Natural killer cell (primary cell): ENCODE measurements at regions not wholly inside any gene's neighbourhood (a gene's known extent, or its start where the extent isn't known, plus 50 kb on each side); places are given as distances from the start of the nearest gene placed in this dataset.

ENCODE experiments used
- ATAC-seq, 3 donors: fragments of 150-1000 bp in 2 of 3; fragments of 200-7000 bp in 1 of 3; cut with Tn5 transposase; 1 replicate in 1 of 3; 2 replicates in 2 of 3; pipeline ENCODE4 v1.10.0; 2021; ENCODE audit warnings: mild to moderate bottlenecking in 2 of 3, moderate library complexity in 2 of 3
- DNase-seq, 2 donors: peaks; one replicate each; pipeline versions ENCODE4 v3.0.0 to v3.0.0-alpha.2; 2013 to 2021; ENCODE audit warnings: mixed read lengths in 1 of 2
- H3K27ac ChIP-seq: one replicate; pipeline ENCODE4 v1.5.1; 2013; ENCODE audit warnings: mild to moderate bottlenecking, low read length
- H3K27me3 ChIP-seq: one replicate; pipeline ENCODE4 v1.6.1; 2013; ENCODE audit warnings: low read length; ENCODE audit not compliant: control insufficient read depth, insufficient read depth
- H3K36me3 ChIP-seq: one replicate; pipeline ENCODE4 v1.6.1; 2013; ENCODE audit warnings: low read length; ENCODE audit not compliant: control insufficient read depth, insufficient read depth
- H3K4me1 ChIP-seq: one replicate; pipeline ENCODE4 v1.6.1; 2013; ENCODE audit warnings: low read length; ENCODE audit not compliant: control insufficient read depth, insufficient read depth
- H3K4me3 ChIP-seq: one replicate; pipeline ENCODE4 v1.5.1; 2013; ENCODE audit warnings: low read length
- H3K9me3 ChIP-seq: one replicate; pipeline ENCODE4 v1.6.1; 2013; ENCODE audit warnings: low read length; ENCODE audit not compliant: control insufficient read depth, insufficient read depth
- H3K27ac Mint-ChIP-seq, 2 donors: one replicate each; pipeline ENCODE4 v1.8.0; 2022; ENCODE audit warnings: mild to moderate bottlenecking in 2 of 2, mixed read lengths in 2 of 2, moderate library complexity in 1 of 2
- H3K27me3 Mint-ChIP-seq, 2 donors: one replicate each; pipeline ENCODE4 v1.8.0; 2022; ENCODE audit warnings: low read depth in 2 of 2, mixed read lengths in 2 of 2
- H3K36me3 Mint-ChIP-seq: one replicate; pipeline ENCODE4 v1.8.0; 2022; ENCODE audit warnings: mixed read lengths
- H3K4me1 Mint-ChIP-seq, 2 donors: one replicate each; pipeline ENCODE4 v1.8.0; 2022; ENCODE audit warnings: mixed read lengths in 2 of 2
- H3K4me3 Mint-ChIP-seq: one replicate; pipeline ENCODE4 v1.8.0; 2022; ENCODE audit warnings: mild to moderate bottlenecking, moderate library complexity, mixed read lengths
- H3K9me3 Mint-ChIP-seq, 2 donors: one replicate each; pipeline ENCODE4 v1.8.0; 2022; ENCODE audit warnings: mixed read lengths in 2 of 2
- WGBS: methylation state at CpG from one replicate; pipeline ENCODE4 v1.1.7; 2013; ENCODE audit warnings: missing lambda C conversion rate; ENCODE audit not compliant: insufficient coverage; 5-methylcytosine and 5-hydroxymethylcytosine counted together
- intact Hi-C: fragments of 100-400 bp; cut with micrococcal nuclease; formaldehyde crosslinking; loops from one replicate; pipeline ENCODE4 v1.14.2; 2022
- TF ChIP-seq, protein P1 (sequence below): fragments of 200-600 bp; IDR thresholded peaks from one replicate; pipeline ENCODE4 v1.8.0; 2022; ENCODE audit warnings: antibody characterized with exemption

DNA sequence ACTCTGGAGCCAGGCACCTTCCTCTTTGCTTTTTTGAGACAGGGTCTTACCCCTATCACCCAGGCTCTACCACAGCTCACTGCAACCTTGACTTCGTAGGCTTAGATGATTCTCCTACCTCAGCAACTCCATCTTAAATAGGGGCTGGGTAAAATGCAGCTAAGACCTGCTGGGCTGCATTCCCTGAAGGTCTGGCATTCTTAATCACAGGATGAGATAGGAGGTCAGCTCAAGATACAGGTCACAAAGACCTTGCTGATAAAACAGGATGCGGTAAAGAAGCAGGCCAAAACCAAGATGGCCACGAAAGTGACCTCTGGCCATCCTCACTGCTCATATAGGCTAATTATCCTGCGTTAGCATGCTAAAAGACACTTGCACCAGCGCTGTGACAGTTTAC, 770.8 kb upstream of the PRKX start:
- Mint-ChIP-seq H3K9me3 (peaks cover 9 to 11% of the 10 kb centered on the region in 2 donors), H3K4me3 (no peak overlapping the region), H3K4me1 (no peaks in the 10 kb centered on the region), H3K27me3 (no peaks in the 10 kb centered on the region), H3K36me3 (no peaks in the 10 kb centered on the region), H3K27ac (no peak overlapping the region)
- H3K36me3 ChIP-seq: no peaks in the 10 kb centered on the region
- no peaks in the 10 kb centered on the region for H3K4me1 ChIP-seq
- TF ChIP-seq, protein P1, sequence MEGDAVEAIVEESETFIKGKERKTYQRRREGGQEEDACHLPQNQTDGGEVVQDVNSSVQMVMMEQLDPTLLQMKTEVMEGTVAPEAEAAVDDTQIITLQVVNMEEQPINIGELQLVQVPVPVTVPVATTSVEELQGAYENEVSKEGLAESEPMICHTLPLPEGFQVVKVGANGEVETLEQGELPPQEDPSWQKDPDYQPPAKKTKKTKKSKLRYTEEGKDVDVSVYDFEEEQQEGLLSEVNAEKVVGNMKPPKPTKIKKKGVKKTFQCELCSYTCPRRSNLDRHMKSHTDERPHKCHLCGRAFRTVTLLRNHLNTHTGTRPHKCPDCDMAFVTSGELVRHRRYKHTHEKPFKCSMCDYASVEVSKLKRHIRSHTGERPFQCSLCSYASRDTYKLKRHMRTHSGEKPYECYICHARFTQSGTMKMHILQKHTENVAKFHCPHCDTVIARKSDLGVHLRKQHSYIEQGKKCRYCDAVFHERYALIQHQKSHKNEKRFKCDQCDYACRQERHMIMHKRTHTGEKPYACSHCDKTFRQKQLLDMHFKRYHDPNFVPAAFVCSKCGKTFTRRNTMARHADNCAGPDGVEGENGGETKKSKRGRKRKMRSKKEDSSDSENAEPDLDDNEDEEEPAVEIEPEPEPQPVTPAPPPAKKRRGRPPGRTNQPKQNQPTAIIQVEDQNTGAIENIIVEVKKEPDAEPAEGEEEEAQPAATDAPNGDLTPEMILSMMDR: no peak
- no peak overlapping the region for H3K4me3 ChIP-seq
- H3K27ac ChIP-seq: no peak overlapping the region
- 72% methylated on average over 4 of the region's 5 CpGs for whole genome bisulfite sequencing
- DNase-seq (no peak), ATAC-seq (no peak)
- H3K9me3 ChIP-seq: no peaks in the 10 kb centered on the region
- no peaks in the 10 kb centered on the region for H3K27me3 ChIP-seq
- intact Hi-C loops: no loop called here

DNA sequence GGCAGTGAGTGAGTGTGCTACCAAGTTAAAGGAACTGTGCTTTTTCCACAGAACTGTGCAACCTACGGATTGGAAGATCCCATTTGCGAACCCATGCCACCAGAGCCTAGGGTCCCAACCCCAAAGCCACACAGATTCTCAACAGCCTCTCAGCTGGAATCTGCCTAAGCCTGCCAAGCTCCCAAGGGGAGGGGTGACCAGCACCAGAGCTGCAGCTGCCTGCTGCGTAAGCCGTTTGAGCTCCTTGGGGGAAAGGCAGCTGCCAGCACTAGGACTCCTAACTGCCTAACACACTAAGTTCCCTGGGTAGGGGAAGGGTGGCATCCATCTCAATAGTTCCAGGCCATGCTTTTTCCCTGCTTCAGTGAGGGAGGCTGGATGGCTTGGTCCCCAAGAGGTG, 738.1 kb upstream of the PRKX start:
- no peaks in the 10 kb centered on the region for H3K36me3 Mint-ChIP-seq
- no peaks in the 10 kb centered on the region for H3K27me3 Mint-ChIP-seq
- Histone ChIP-seq H3K4me1 (no peaks in the 10 kb centered on the region), H3K27ac (no peak overlapping the region), H3K9me3 (peaks cover 3% of the 10 kb centered on the region), H3K27me3 (no peaks in the 10 kb centered on the region), H3K4me3 (no peak overlapping the region), H3K36me3 (no peaks in the 10 kb centered on the region)
- no peak overlapping the region for H3K4me3 Mint-ChIP-seq
- ATAC-seq (no peak), DNase-seq (no peak)
- peaks cover 17 to 18% of the 10 kb centered on the region in 2 donors for H3K9me3 Mint-ChIP-seq
- H3K4me1 Mint-ChIP-seq: no peaks in the 10 kb centered on the region
- intact Hi-C loops: no loop called here
- TF ChIP-seq, protein P1: no peak
- WGBS: 85% methylated on average over 2 of the region's 4 CpGs
- H3K27ac Mint-ChIP-seq: no peak overlapping the region

DNA sequence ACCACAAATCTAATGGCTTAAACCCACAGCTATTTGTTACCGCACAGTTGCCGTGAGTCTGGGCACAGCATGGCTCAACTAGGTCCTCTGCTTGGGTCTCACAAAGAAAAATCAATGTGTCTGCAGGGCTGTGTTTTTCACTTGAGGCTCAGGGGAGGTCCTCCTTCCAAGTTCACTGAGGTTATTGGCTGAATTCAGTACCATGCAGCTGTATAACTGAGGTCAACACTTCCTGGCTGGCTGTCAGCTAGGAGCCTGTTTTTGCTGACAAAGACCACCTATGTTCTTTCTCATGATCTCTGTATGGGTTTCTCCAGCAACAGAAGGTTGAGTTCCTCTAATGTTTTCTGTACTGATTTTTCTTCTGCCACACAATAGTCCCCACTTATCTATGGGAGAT, 736.7 kb upstream of the PRKX start:
- WGBS: 100% methylated on average over 2 of the region's 2 CpGs
- no peaks in the 10 kb centered on the region for H3K27me3 ChIP-seq
- H3K4me3 Mint-ChIP-seq: no peak overlapping the region
- H3K27ac ChIP-seq: no peak overlapping the region
- H3K27me3 Mint-ChIP-seq: no peaks in the 10 kb centered on the region
- intact Hi-C loops: no loop called here
- H3K27ac Mint-ChIP-seq: no peak overlapping the region
- no peak for ATAC-seq
- TF ChIP-seq, protein P1: no peak
- H3K36me3 Mint-ChIP-seq: no peaks in the 10 kb centered on the region
- peaks cover 3% of the 10 kb centered on the region for H3K9me3 ChIP-seq
- H3K4me1 ChIP-seq: no peaks in the 10 kb centered on the region
- DNase-seq: no peak
- no peaks in the 10 kb centered on the region for H3K4me1 Mint-ChIP-seq
- no peaks in the 10 kb centered on the region for H3K36me3 ChIP-seq
- H3K9me3 Mint-ChIP-seq: peaks cover 17 to 18% of the 10 kb centered on the region in 2 donors
- no peak overlapping the region for H3K4me3 ChIP-seq

DNA sequence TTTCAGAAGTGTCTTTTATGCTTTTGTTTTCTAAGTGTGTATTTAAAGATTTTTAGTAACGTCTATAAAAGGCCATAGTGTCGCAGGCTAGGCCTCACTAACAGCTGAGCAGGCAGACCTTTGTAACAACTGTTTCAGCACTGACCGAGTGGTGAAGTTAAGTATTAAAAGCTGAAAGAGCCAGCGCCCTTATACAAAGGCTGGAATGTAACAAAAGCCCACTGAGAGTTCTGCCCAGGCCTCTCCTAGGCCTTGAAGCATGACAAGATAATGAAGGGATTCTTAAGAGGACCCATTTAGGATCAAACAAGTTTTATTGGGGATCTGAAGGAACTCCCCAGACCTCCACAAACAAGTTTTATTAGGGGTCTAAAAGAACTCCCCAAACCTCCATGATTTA, 722.5 kb upstream of the PRKX start:
- H3K9me3 Mint-ChIP-seq: peaks cover 2 to 5% of the 10 kb centered on the region in 2 donors
- H3K9me3 ChIP-seq: no peaks in the 10 kb centered on the region
- WGBS: 64% methylated on average over 4 of the region's 4 CpGs
- H3K27me3 ChIP-seq: no peaks in the 10 kb centered on the region
- no peak overlapping the region for H3K4me3 ChIP-seq
- H3K4me1 ChIP-seq: no peaks in the 10 kb centered on the region
- no peak for DNase-seq
- no peak overlapping the region for H3K27ac ChIP-seq
- no peaks in the 10 kb centered on the region for H3K36me3 ChIP-seq
- H3K27me3 Mint-ChIP-seq: no peaks in the 10 kb centered on the region
- no peak overlapping the region for H3K4me3 Mint-ChIP-seq
- no peak overlapping the region for H3K27ac Mint-ChIP-seq
- ATAC-seq: no peak
- no peaks in the 10 kb centered on the region for H3K36me3 Mint-ChIP-seq
- no peaks in the 10 kb centered on the region for H3K4me1 Mint-ChIP-seq
- TF ChIP-seq, protein P1: no peak
- intact Hi-C loops: no loop called here
